HG03558 (cell line): ENCODE measurements at regions not wholly inside any gene's neighbourhood (a gene's known extent, or its start where the extent isn't known, plus 50 kb on each side); places are given as distances from the start of the nearest gene placed in this dataset.

Experiments
- ATAC-seq: cut with Tn5 transposase; IDR thresholded peaks from one replicate; pipeline ENCODE4 v1.9.1; 2021; ENCODE audit warnings: moderate number of reproducible peaks; ENCODE audit not compliant: unreplicated experiment; ENCODE audit errors: extremely low read depth

GRCh38 chr1:199741586-199741985 is 285.9 kb upstream of the NR5A2 start:
- no peak for ATAC-seq

- ATAC-seq, result no peak
Measured at GRCh38 chr1:199742547-199742946, 285.0 kb upstream of the NR5A2 start.

GRCh38 chr1:199743227-199743626 is 284.3 kb upstream of the NR5A2 start:
- ATAC-seq, result no peak

- ATAC-seq, result no peak
Measured at GRCh38 chr1:199746666-199747384, 280.7 kb upstream of the NR5A2 start.

GRCh38 chr1:199747984-199748383 is 279.5 kb upstream of the NR5A2 start:
- ATAC-seq, result no peak

GRCh38 chr1:199751506-199751905 is 276.0 kb upstream of the NR5A2 start:
- ATAC-seq, result no peak

GRCh38 chr1:199751962-199752687 is 275.4 kb upstream of the NR5A2 start:
- ATAC-seq, result no peak

GRCh38 chr1:199752688-199753027 is 274.9 kb upstream of the NR5A2 start:
- no peak for ATAC-seq

GRCh38 chr1:199753513-199753912 is 274.0 kb upstream of the NR5A2 start:
- ATAC-seq, result no peak

GRCh38 chr1:199756066-199756465 is 271.4 kb upstream of the NR5A2 start:
- ATAC-seq, result no peak

- no peak for ATAC-seq
Measured at GRCh38 chr1:199758626-199759255, 268.8 kb upstream of the NR5A2 start.

- ATAC-seq, result no peak
Measured at GRCh38 chr1:199759268-199759730, 268.2 kb upstream of the NR5A2 start.

- ATAC-seq, result no peak
Measured at GRCh38 chr1:199762572-199762971, 264.9 kb upstream of the NR5A2 start.

GRCh38 chr1:199766218-199766792 is 261.2 kb upstream of the NR5A2 start:
- ATAC-seq, result no peak

GRCh38 chr1:199767700-199768099 is 259.8 kb upstream of the NR5A2 start:
- no peak for ATAC-seq

GRCh38 chr1:199774433-199775089 is 252.9 kb upstream of the NR5A2 start:
- no peak for ATAC-seq

GRCh38 chr1:199776768-199777497 is 250.6 kb upstream of the NR5A2 start:
- no peak for ATAC-seq

GRCh38 chr1:199778324-199778955 is 249.1 kb upstream of the NR5A2 start:
- no peak for ATAC-seq

- no peak for ATAC-seq
Measured at GRCh38 chr1:199780091-199780490, 247.4 kb upstream of the NR5A2 start.
